CD14-positive monocyte (primary cell): ENCODE measurements at regions not wholly inside any gene's neighbourhood (a gene's known extent, or its start where the extent isn't known, plus 50 kb on each side); places are given as distances from the start of the nearest gene placed in this dataset.

Experiments used
- DNase-seq, 3 donors: peaks; one replicate each; pipeline ENCODE4 v3.0.0-alpha.2; 2011 to 2022
- H2AFZ ChIP-seq: 2 replicates; pipeline ENCODE4 v1.6.0; 2012; ENCODE audit warnings: mild to moderate bottlenecking, low read depth, low read length, inconsistent platforms; ENCODE audit not compliant: insufficient read depth, poor library complexity, severe bottlenecking
- H3K27ac ChIP-seq, 2 donors: 1 replicate in 1 of 2; 2 replicates in 1 of 2; pipeline ENCODE4 v1.5.1; 2012 to 2013; ENCODE audit warnings: low read length in 2 of 2, control low read depth in 1 of 2, inconsistent platforms in 1 of 2, low read depth in 1 of 2, mild to moderate bottlenecking in 1 of 2
- H3K27me3 ChIP-seq, 2 donors: one replicate each; pipeline versions ENCODE4 v1.6.0 to v1.6.1; 2011 to 2013; ENCODE audit warnings: low read length in 2 of 2; ENCODE audit not compliant: control insufficient read depth in 2 of 2, insufficient read depth in 2 of 2
- H3K36me3 ChIP-seq, 2 donors: replicated peaks in 1 of 2; 1 replicate in 1 of 2; 2 replicates in 1 of 2; pipeline versions ENCODE4 v1.5.1 to v1.6.1; 2012 to 2013; ENCODE audit warnings: low read length in 2 of 2, control low read depth in 1 of 2, inconsistent platforms in 1 of 2, mild to moderate bottlenecking in 1 of 2; ENCODE audit not compliant: insufficient read depth in 2 of 2, control insufficient read depth in 1 of 2
- H3K4me1 ChIP-seq, 2 donors: 1 replicate in 1 of 2; 2 replicates in 1 of 2; pipeline versions ENCODE4 v1.5.1 to v1.6.1; 2012 to 2013; ENCODE audit warnings: low read length in 2 of 2, control low read depth in 1 of 2, inconsistent platforms in 1 of 2, mild to moderate bottlenecking in 1 of 2, moderate library complexity in 1 of 2; ENCODE audit not compliant: insufficient read depth in 2 of 2, control insufficient read depth in 1 of 2
- H3K4me2 ChIP-seq: replicated peaks from 2 replicates; pipeline ENCODE3; 2012; ENCODE audit warnings: low read length, moderate library complexity, mild to moderate bottlenecking; ENCODE audit not compliant: poor library complexity, severe bottlenecking; ENCODE audit errors: extremely low read depth
- H3K4me3 ChIP-seq, 3 experiments: fragments of 200-600 bp in 1 of 3; sonication (generic) in 1 of 3; replicated peaks in 1 of 3; 1 replicate in 2 of 3; 2 replicates in 1 of 3; pipeline ENCODE4 v1.5.1; 2011 to 2013; ENCODE audit warnings: low read length in 3 of 3, mild to moderate bottlenecking in 3 of 3, control low read depth in 2 of 3, low read depth in 2 of 3, inconsistent platforms in 1 of 3, moderate library complexity in 1 of 3
- H3K79me2 ChIP-seq: 2 replicates; pipeline ENCODE4 v1.6.0; 2012; ENCODE audit warnings: mild to moderate bottlenecking, control low read depth, inconsistent platforms, low read length, moderate library complexity; ENCODE audit not compliant: insufficient read depth
- H3K9ac ChIP-seq: 2 replicates; pipeline ENCODE4 v1.6.0; 2017; ENCODE audit warnings: low read length, mild to moderate bottlenecking; ENCODE audit not compliant: insufficient read depth, poor library complexity, severe bottlenecking
- H3K9me3 ChIP-seq, 2 donors: replicated peaks in 1 of 2; 1 replicate in 1 of 2; 2 replicates in 1 of 2; pipeline versions ENCODE4 v1.5.1 to v1.6.1; 2012 to 2013; ENCODE audit warnings: low read length in 2 of 2, control low read depth in 1 of 2; ENCODE audit not compliant: control insufficient read depth in 1 of 2, insufficient read depth in 1 of 2
- H4K20me1 ChIP-seq: 2 replicates; pipeline ENCODE4 v1.6.0; 2012; ENCODE audit warnings: mild to moderate bottlenecking, low read length, control low read depth, moderate library complexity; ENCODE audit not compliant: insufficient read depth
- H3K27ac Mint-ChIP-seq, 7 donors: one replicate each; pipeline ENCODE4 v1.8.0; 2020; ENCODE audit warnings: mild to moderate bottlenecking in 7 of 7, mixed read lengths in 7 of 7, moderate library complexity in 6 of 7, inconsistent platforms in 2 of 7
- H3K27me3 Mint-ChIP-seq, 3 donors: one replicate each; pipeline ENCODE4 v1.8.0; 2021 to 2022; ENCODE audit warnings: low read depth in 3 of 3, mild to moderate bottlenecking in 3 of 3, mixed read lengths in 3 of 3, moderate library complexity in 3 of 3, inconsistent platforms in 1 of 3
- H3K36me3 Mint-ChIP-seq, 2 donors: one replicate each; pipeline ENCODE4 v1.8.0; 2020; ENCODE audit warnings: mixed read lengths in 2 of 2, inconsistent platforms in 1 of 2, mild to moderate bottlenecking in 1 of 2
- H3K4me1 Mint-ChIP-seq: one replicate; pipeline ENCODE4 v1.8.0; 2020; ENCODE audit warnings: mild to moderate bottlenecking, mixed read lengths
- H3K4me3 Mint-ChIP-seq, 2 donors: one replicate each; pipeline ENCODE4 v1.8.0; 2020; ENCODE audit warnings: mild to moderate bottlenecking in 2 of 2, mixed read lengths in 2 of 2, moderate library complexity in 1 of 2
- H3K9me3 Mint-ChIP-seq, 7 donors: one replicate each; pipeline ENCODE4 v1.8.0; 2020 to 2022; ENCODE audit warnings: mixed read lengths in 7 of 7, mild to moderate bottlenecking in 6 of 7, moderate library complexity in 6 of 7, inconsistent platforms in 2 of 7
- CTCF ChIP-seq: fragments of 200-600 bp; IDR thresholded peaks from one replicate; pipeline ENCODE4 v1.8.0; 2022; ENCODE audit warnings: antibody characterized with exemption, mild to moderate bottlenecking
- WGBS: methylation state at CpG from one replicate; pipeline ENCODE4 v1.1.5; 2013; ENCODE audit warnings: missing lambda C conversion rate; ENCODE audit not compliant: insufficient coverage; 5-methylcytosine and 5-hydroxymethylcytosine counted together
- intact Hi-C, 2 donors: fragments of 100-400 bp; cut with micrococcal nuclease; formaldehyde crosslinking; loops; one replicate each; pipeline versions ENCODE4 v1.15.0 to v1.15.1; 2023

- no peak overlapping the region for H3K4me3 ChIP-seq
- TF ChIP-seq CTCF, result no peak
- no peak overlapping the region for H3K9ac ChIP-seq
- peaks cover 3% of the 10 kb centered on the region for H3K4me1 Mint-ChIP-seq
- H3K27me3 Mint-ChIP-seq, result peaks cover 0 to 2% (median 2%) of the 10 kb centered on the region in 3 donors
- peaks cover 0 to 6% (median 1%) of the 10 kb centered on the region in 7 donors for H3K9me3 Mint-ChIP-seq
- no peaks in the 10 kb centered on the region for H3K36me3 ChIP-seq
- H4K20me1 ChIP-seq, result no peaks in the 10 kb centered on the region
- H3K79me2 ChIP-seq, result no peaks in the 10 kb centered on the region
- H3K27ac Mint-ChIP-seq, result no peak overlapping the region
- no peaks in the 10 kb centered on the region for H3K9me3 ChIP-seq
- no peaks in the 10 kb centered on the region for H3K27me3 ChIP-seq
- H3K36me3 Mint-ChIP-seq, result no peaks in the 10 kb centered on the region
- peaks cover 0 to 2% of the 10 kb centered on the region in 2 donors for H3K4me1 ChIP-seq
- intact Hi-C loops, result no loop called here
- 100% methylated on average over 1 of the region's 5 CpGs for WGBS
- no peak overlapping the region for H3K27ac ChIP-seq
- no peak overlapping the region for H3K4me2 ChIP-seq
- H2AFZ ChIP-seq, result no peak overlapping the region
- H3K4me3 Mint-ChIP-seq, result no peak overlapping the region
- no peak for DNase-seq
Measured at GRCh38 chr6:167053895-167054530, 54.8 kb downstream of the CEP43 start.

GRCh38 chr6:167054987-167055386, 55.8 kb downstream of the CEP43 start:
- Histone ChIP-seq H3K4me1 (peaks cover 0 to 2% of the 10 kb centered on the region in 2 donors), H3K4me3 (no peak overlapping the region)

More at GRCh38 chr6:167054987-167055386, 55.8 kb downstream of the CEP43 start:
- Mint-ChIP-seq H3K4me1 (peaks cover 3% of the 10 kb centered on the region), H3K27ac (no peak overlapping the region), H3K9me3 (peaks cover 0 to 6% (median 1%) of the 10 kb centered on the region in 7 donors), H3K4me3 (no peak overlapping the region), H3K27me3 (peaks cover 0 to 2% (median 0%) of the 10 kb centered on the region in 3 donors), H3K36me3 (no peaks in the 10 kb centered on the region)
- TF ChIP-seq CTCF, result no peak
- Histone ChIP-seq H3K9me3 (no peaks in the 10 kb centered on the region), H4K20me1 (no peaks in the 10 kb centered on the region), H2AFZ (no peak overlapping the region), H3K36me3 (no peaks in the 10 kb centered on the region), H3K9ac (no peak overlapping the region), H3K4me2 (no peak overlapping the region), H3K79me2 (no peaks in the 10 kb centered on the region), H3K27me3 (no peaks in the 10 kb centered on the region), H3K27ac (no peak overlapping the region)
- no peak for DNase-seq
- WGBS, result 93% methylated on average over 5 of the region's 8 CpGs
- intact Hi-C loops, result no loop called here
